NB4 (cell line): ENCODE measurements at regions not wholly inside any gene's neighbourhood (a gene's known extent, or its start where the extent isn't known, plus 50 kb on each side); places are given as distances from the start of the nearest gene placed in this dataset.

Experiments used
- MYC ChIP-seq: IDR thresholded peaks from 2 replicates; pipeline ENCODE4 v1.6.1; 2011; ENCODE audit warnings: low read depth, low read length
- POLR2A ChIP-seq: IDR thresholded peaks from 2 replicates; pipeline ENCODE4 v1.6.1; 2011; ENCODE audit warnings: mild to moderate bottlenecking; ENCODE audit not compliant: insufficient read length; ENCODE audit errors: extremely low read depth
- TF ChIP-seq, protein P1 (sequence below): IDR thresholded peaks from one replicate; pipeline ENCODE4 v1.5.1; 2012; ENCODE audit warnings: low read depth, low read length
- TF ChIP-seq, protein P2 (sequence below): IDR thresholded peaks from 2 replicates; pipeline ENCODE4 v1.6.1; 2011; ENCODE audit warnings: low read depth, low read length

DNA sequence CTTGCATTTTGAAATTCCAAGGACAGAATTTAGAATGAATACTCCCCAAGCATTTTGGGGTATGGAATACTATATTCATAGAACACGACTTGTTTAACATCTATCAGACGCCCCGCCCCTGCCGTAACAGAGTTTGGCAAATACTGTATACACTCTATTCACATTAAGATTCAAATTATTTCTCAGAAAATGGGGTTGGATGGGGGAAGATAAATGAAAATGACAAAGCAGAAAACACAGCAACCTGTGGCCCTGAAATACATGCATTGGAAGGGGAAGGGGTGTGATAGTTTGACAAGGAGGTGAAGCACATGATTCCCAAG is 634.6 kb upstream of the SLC39A10 start:
- no peak for TF ChIP-seq MYC
- TF ChIP-seq, protein P1, sequence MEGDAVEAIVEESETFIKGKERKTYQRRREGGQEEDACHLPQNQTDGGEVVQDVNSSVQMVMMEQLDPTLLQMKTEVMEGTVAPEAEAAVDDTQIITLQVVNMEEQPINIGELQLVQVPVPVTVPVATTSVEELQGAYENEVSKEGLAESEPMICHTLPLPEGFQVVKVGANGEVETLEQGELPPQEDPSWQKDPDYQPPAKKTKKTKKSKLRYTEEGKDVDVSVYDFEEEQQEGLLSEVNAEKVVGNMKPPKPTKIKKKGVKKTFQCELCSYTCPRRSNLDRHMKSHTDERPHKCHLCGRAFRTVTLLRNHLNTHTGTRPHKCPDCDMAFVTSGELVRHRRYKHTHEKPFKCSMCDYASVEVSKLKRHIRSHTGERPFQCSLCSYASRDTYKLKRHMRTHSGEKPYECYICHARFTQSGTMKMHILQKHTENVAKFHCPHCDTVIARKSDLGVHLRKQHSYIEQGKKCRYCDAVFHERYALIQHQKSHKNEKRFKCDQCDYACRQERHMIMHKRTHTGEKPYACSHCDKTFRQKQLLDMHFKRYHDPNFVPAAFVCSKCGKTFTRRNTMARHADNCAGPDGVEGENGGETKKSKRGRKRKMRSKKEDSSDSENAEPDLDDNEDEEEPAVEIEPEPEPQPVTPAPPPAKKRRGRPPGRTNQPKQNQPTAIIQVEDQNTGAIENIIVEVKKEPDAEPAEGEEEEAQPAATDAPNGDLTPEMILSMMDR: no peak
- no peak for TF ChIP-seq POLR2A
- TF ChIP-seq, protein P2, sequence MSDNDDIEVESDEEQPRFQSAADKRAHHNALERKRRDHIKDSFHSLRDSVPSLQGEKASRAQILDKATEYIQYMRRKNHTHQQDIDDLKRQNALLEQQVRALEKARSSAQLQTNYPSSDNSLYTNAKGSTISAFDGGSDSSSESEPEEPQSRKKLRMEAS: no peak
